HepG2 (cell line): ENCODE measurements at regions not wholly inside any gene's neighbourhood (a gene's known extent, or its start where the extent isn't known, plus 50 kb on each side); places are given as distances from the start of the nearest gene placed in this dataset.

ENCODE experiments used
- ATAC-seq: fragments of 200-7000 bp; cut with Tn5 transposase; 3 replicates; pipeline ENCODE4 v1.9.1; 2020; ENCODE audit warnings: mild to moderate bottlenecking, moderate library complexity
- BruUV-seq: library from RNA; stranded (reverse); fragments of 400-500 nt; replicated peaks from 2 replicates; lab custom pipeline; 2021; lab: Mats Ljungman, UMichigan
- CTCF ChIA-PET: fragments of 300-600 bp; formaldehyde crosslinking; extraction: SDS; loops from one replicate; lab custom pipeline; 2021; ENCODE audit warnings: low total read pairs, inconsistent platforms, low intra/inter-chr PET ratio; lab: Yijun Ruan, JAX
- POLR2A ChIA-PET: fragments of 350-600 bp; sonication (Branson Sonifier 250); formaldehyde crosslinking; loops from one replicate; lab custom pipeline; 2020; ENCODE audit warnings: antibody characterized with exemption, inconsistent platforms; lab: Yijun Ruan, JAX
- DNase-seq: peaks from one replicate; pipeline ENCODE4 v3.0.0-alpha.2; 2015; ENCODE audit warnings: low spot score
- FAIRE-seq: peaks from 3 replicates; lab custom pipeline; 2011; peaks lifted over from hg19 to GRCh38; lab: Jason Lieb, UNC
- H2AFZ ChIP-seq: one replicate; pipeline ENCODE4 v1.6.1; 2011; ENCODE audit warnings: low read length, inconsistent platforms
- H3K27ac ChIP-seq: fragments of 300-600 bp; 3 replicates; pipeline ENCODE4 v1.8.0; 2011; ENCODE audit warnings: mixed run types, mild to moderate bottlenecking, mixed read lengths, low read length, inconsistent platforms; ENCODE audit not compliant: insufficient read depth; ENCODE audit errors: extremely low read length
- H3K27me3 ChIP-seq, 2 experiments: fragments of 200-600 bp in 1 of 2; 2 replicates in 1 of 2; 3 replicates in 1 of 2; pipeline versions ENCODE4 v1.6.0 to v1.8.0; 2011; ENCODE audit warnings: low read length in 2 of 2, mild to moderate bottlenecking in 2 of 2, moderate library complexity in 2 of 2, inconsistent platforms in 1 of 2; ENCODE audit not compliant: insufficient read depth in 2 of 2, control insufficient read depth in 1 of 2
- H3K36me3 ChIP-seq, 2 experiments: fragments of 200-600 bp in 1 of 2; replicated peaks in 1 of 2; 2 replicates in 1 of 2; 3 replicates in 1 of 2; pipeline versions ENCODE4 v1.5.1 to v1.8.0; 2011; ENCODE audit warnings: low read length in 2 of 2, inconsistent platforms in 1 of 2; ENCODE audit not compliant: insufficient read depth in 2 of 2, control insufficient read depth in 1 of 2
- H3K4me1 ChIP-seq: 2 replicates; pipeline ENCODE4 v1.5.1; 2012; ENCODE audit warnings: low read length, inconsistent platforms; ENCODE audit not compliant: insufficient read depth
- H3K4me2 ChIP-seq: 2 replicates; pipeline ENCODE4 v1.6.0; 2011; ENCODE audit warnings: low read depth, low read length, inconsistent platforms
- H3K4me3 ChIP-seq, 3 experiments: fragments of 200-600 bp in 1 of 3; sonication (generic), shearing (Covaris generic) in 1 of 3; replicated peaks in 1 of 3; 2 replicates each; pipeline ENCODE4 v1.5.1; 2011 to 2016; ENCODE audit warnings: low read length in 3 of 3, inconsistent platforms in 2 of 3, low read depth in 2 of 3, mild to moderate bottlenecking in 2 of 3, control low read depth in 1 of 3, mixed read lengths in 1 of 3; ENCODE audit not compliant: insufficient read depth in 1 of 3
- H3K79me2 ChIP-seq: one replicate; pipeline ENCODE4 v1.6.1; 2011; ENCODE audit warnings: low read length, inconsistent platforms; ENCODE audit not compliant: insufficient read depth
- H3K9ac ChIP-seq: 2 replicates; pipeline ENCODE4 v1.6.0; 2011; ENCODE audit warnings: mild to moderate bottlenecking, low read depth, low read length, inconsistent platforms; ENCODE audit not compliant: insufficient read depth
- H3K9me3 ChIP-seq: 2 replicates; pipeline ENCODE4 v1.5.1; 2012; ENCODE audit warnings: mild to moderate bottlenecking, low read length
- H4K20me1 ChIP-seq: 2 replicates; pipeline ENCODE4 v1.6.0; 2011; ENCODE audit warnings: inconsistent platforms, mild to moderate bottlenecking, low read length, moderate library complexity; ENCODE audit not compliant: insufficient read depth
- HDAC2 ChIP-seq: sonication (generic); formaldehyde crosslinking; IDR thresholded peaks from 2 replicates; pipeline ENCODE4 v1.4.0; 2020; ENCODE audit warnings: missing genetic modification reagents
- IKZF4 ChIP-seq: sonication (generic); formaldehyde crosslinking; IDR thresholded peaks from 2 replicates; pipeline ENCODE4 v1.5.1; 2020; ENCODE audit warnings: borderline replicate concordance, mild to moderate bottlenecking, low read depth, missing genetic modification reagents; ENCODE audit errors: not compliant biosample characterization
- IRF2 ChIP-seq: IDR thresholded peaks from 2 replicates; pipeline ENCODE4 v1.6.1; 2018; ENCODE audit warnings: missing genetic modification reagents, missing compliant biosample characterization
- SNAPC4 ChIP-seq: sonication (generic); formaldehyde crosslinking; IDR thresholded peaks from 2 replicates; pipeline ENCODE4 v1.4.0; 2020; ENCODE audit warnings: mild to moderate bottlenecking, missing genetic modification reagents
- ZBTB25 ChIP-seq: IDR thresholded peaks from 2 replicates; pipeline ENCODE4 v1.6.1; 2018; ENCODE audit warnings: missing genetic modification reagents
- ZBTB42 ChIP-seq: sonication (generic); formaldehyde crosslinking; IDR thresholded peaks from 2 replicates; pipeline ENCODE4 v1.5.0; 2020; ENCODE audit warnings: mild to moderate bottlenecking, missing genetic modification reagents
- ZNF3 ChIP-seq: IDR thresholded peaks from 2 replicates; pipeline ENCODE4 v1.7.0; 2017; ENCODE audit warnings: inconsistent platforms
- ZNF335 ChIP-seq: sonication (generic); formaldehyde crosslinking; IDR thresholded peaks from 2 replicates; pipeline ENCODE4 v1.4.0; 2020; ENCODE audit warnings: missing genetic modification reagents
- ZNF362 ChIP-seq: sonication (generic); formaldehyde crosslinking; IDR thresholded peaks from 2 replicates; pipeline ENCODE4 v1.4.0; 2020; ENCODE audit warnings: missing genetic modification reagents, mild to moderate bottlenecking, borderline replicate concordance
- ZNF432 ChIP-seq: sonication (generic); formaldehyde crosslinking; IDR thresholded peaks from 2 replicates; pipeline ENCODE4 v1.5.0; 2020; ENCODE audit warnings: missing genetic modification reagents, mild to moderate bottlenecking, borderline replicate concordance
- ZNF720 ChIP-seq: sonication (generic); formaldehyde crosslinking; IDR thresholded peaks from 2 replicates; pipeline ENCODE4 v1.4.0; 2020; ENCODE audit warnings: missing genetic modification reagents
- ZNF761 ChIP-seq: sonication (generic); formaldehyde crosslinking; conservative IDR thresholded peaks from 2 replicates; pipeline ENCODE4 v1.4.0; 2020; ENCODE audit warnings: mild to moderate bottlenecking, missing genetic modification reagents
- WGBS: methylation state at CpG from one replicate; pipeline ENCODE4 v1.1.6; 2017; ENCODE audit warnings: low lambda C conversion rate; 5-methylcytosine and 5-hydroxymethylcytosine counted together
- in situ Hi-C: cut with HindIII; loops from 2 replicates; pipeline ENCODE4 v1.10.0; 2017; ENCODE audit warnings: low pct_unique_long_range_greater_than_20kb; ENCODE audit not compliant: extremely low pct_ligation_motif_present
- intact Hi-C: fragments of 100-400 bp; cut with micrococcal nuclease; formaldehyde crosslinking; loops from one replicate; pipeline ENCODE4 v1.10.0; 2022; ENCODE audit not compliant: unreplicated experiment
- TF ChIP-seq, protein P1 (sequence below): sonication (generic); formaldehyde crosslinking; IDR thresholded peaks from 2 replicates; pipeline ENCODE4 v1.4.0; 2020; ENCODE audit warnings: mild to moderate bottlenecking, missing genetic modification reagents, borderline replicate concordance

DNA sequence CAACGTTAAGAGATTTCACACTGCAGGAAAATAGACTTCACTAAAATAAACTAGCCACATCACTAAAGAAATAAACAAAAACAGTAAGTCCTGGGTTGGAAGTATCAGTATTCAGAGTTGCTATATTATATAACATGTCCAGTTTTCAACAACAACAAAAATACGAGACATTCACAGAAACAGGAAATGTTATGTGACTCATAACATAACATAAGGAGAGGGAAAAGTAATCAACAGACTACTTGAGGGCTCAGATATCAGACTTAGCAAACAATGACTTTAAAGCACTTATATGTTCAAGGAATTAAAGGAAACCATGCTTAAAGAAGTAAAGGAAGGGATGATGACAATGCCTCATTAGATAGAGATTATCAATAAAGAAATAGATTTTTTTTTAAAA, 73.5 kb upstream of the MKLN1 start:
- in situ Hi-C loops, result no loop called here
- DNase-seq, result no peak
- Histone ChIP-seq H3K27me3 (peaks cover 4 to 25% of the 10 kb centered on the region in 2 experiments; a peak in 3 of 5 replicates), H3K4me1 (no peaks in the 10 kb centered on the region), H4K20me1 (no peaks in the 10 kb centered on the region), H3K79me2 (no peaks in the 10 kb centered on the region), H3K9ac (no peak overlapping the region), H3K36me3 (no peaks in the 10 kb centered on the region), H3K27ac (no peak overlapping the region), H3K4me2 (no peak overlapping the region), H3K9me3 (peaks cover 19% of the 10 kb centered on the region), H2AFZ (no peak overlapping the region), H3K4me3 (no peak overlapping the region)
- intact Hi-C loops, result no loop called here
- FAIRE-seq, result no peak
- CTCF ChIA-PET, result no interaction called here
- no peak for ATAC-seq
- whole genome bisulfite sequencing, result 8% methylated on average over 2 of the region's 2 CpGs
- POLR2A ChIA-PET, result no interaction called here
- no TSS peak for BruUV-seq
- no peak for TF ChIP-seq ZNF761 (CRISPR knock-in tag)
- no peak for TF ChIP-seq ZBTB25 (CRISPR knock-in tag)
- no peak for TF ChIP-seq ZNF432
- TF ChIP-seq ZNF720 (CRISPR knock-in tag), result no peak
- TF ChIP-seq ZNF335, result no peak
- TF ChIP-seq ZBTB42 (CRISPR knock-in tag), result no peak
- TF ChIP-seq ZNF3 (CRISPR knock-in tag), result no peak
- no peak for TF ChIP-seq HDAC2 (CRISPR knock-in tag)
- TF ChIP-seq ZNF362, result no peak
- TF ChIP-seq IRF2 (CRISPR knock-in tag), result no peak
- no peak for TF ChIP-seq SNAPC4 (CRISPR knock-in tag)
- TF ChIP-seq, protein P1, sequence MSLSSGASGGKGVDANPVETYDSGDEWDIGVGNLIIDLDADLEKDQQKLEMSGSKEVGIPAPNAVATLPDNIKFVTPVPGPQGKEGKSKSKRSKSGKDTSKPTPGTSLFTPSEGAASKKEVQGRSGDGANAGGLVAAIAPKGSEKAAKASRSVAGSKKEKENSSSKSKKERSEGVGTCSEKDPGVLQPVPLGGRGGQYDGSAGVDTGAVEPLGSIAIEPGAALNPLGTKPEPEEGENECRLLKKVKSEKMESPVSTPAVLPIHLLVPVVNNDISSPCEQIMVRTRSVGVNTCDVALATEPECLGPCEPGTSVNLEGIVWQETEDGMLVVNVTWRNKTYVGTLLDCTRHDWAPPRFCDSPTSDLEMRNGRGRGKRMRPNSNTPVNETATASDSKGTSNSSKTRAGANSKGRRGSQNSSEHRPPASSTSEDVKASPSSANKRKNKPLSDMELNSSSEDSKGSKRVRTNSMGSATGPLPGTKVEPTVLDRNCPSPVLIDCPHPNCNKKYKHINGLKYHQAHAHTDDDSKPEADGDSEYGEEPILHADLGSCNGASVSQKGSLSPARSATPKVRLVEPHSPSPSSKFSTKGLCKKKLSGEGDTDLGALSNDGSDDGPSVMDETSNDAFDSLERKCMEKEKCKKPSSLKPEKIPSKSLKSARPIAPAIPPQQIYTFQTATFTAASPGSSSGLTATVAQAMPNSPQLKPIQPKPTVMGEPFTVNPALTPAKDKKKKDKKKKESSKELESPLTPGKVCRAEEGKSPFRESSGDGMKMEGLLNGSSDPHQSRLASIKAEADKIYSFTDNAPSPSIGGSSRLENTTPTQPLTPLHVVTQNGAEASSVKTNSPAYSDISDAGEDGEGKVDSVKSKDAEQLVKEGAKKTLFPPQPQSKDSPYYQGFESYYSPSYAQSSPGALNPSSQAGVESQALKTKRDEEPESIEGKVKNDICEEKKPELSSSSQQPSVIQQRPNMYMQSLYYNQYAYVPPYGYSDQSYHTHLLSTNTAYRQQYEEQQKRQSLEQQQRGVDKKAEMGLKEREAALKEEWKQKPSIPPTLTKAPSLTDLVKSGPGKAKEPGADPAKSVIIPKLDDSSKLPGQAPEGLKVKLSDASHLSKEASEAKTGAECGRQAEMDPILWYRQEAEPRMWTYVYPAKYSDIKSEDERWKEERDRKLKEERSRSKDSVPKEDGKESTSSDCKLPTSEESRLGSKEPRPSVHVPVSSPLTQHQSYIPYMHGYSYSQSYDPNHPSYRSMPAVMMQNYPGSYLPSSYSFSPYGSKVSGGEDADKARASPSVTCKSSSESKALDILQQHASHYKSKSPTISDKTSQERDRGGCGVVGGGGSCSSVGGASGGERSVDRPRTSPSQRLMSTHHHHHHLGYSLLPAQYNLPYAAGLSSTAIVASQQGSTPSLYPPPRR (CRISPR knock-in tag), result no peak
- TF ChIP-seq IKZF4 (CRISPR knock-in tag), result no peak
